ENCODE measurements at regions not wholly inside any gene's neighbourhood (a gene's known extent, or its start where the extent isn't known, plus 50 kb on each side); places are given as distances from the start of the nearest gene placed in this dataset.
"Not testable (repeated sequence)": the region's sequence is repeated elsewhere in the genome, so short reads cannot be mapped to it uniquely, and the experiment has no call there.

GRCh38 chr1:193916452-193916851 lies 730.0 kb upstream of the B3GALT2 start:
- DNase-seq (ENCODE audit: low spot score): no peak

- no peak for DNase-seq (ENCODE audit: low spot score)
These were observed 728.5 kb upstream of the B3GALT2 start for GRCh38 chr1:193914871-193915270.

GRCh38 chr1:193909406-193910082 lies 723.1 kb upstream of the B3GALT2 start:
- DNase-seq (ENCODE audit: low spot score): no peak

- DNase-seq (ENCODE audit: low spot score): no peak
These were observed 719.1 kb upstream of the B3GALT2 start for GRCh38 chr1:193905288-193906085.

- no peak for DNase-seq (ENCODE audit: low spot score)
These were observed 705.4 kb upstream of the B3GALT2 start for GRCh38 chr1:193891788-193892187.

GRCh38 chr1:193890935-193891334 lies 704.5 kb upstream of the B3GALT2 start:
- no peak for DNase-seq (ENCODE audit: low spot score)

- no peak for DNase-seq (ENCODE audit: low spot score)
These were observed 698.6 kb upstream of the B3GALT2 start for GRCh38 chr1:193884848-193885558.

- not testable (repeated sequence) for DNase-seq (ENCODE audit: low spot score)
These were observed 691.5 kb upstream of the B3GALT2 start for GRCh38 chr1:193877920-193878319.

GRCh38 chr1:193868425-193868824 lies 682.0 kb upstream of the B3GALT2 start:
- no peak for DNase-seq (ENCODE audit: low spot score)

- DNase-seq (ENCODE audit: low spot score): no peak
These were observed 669.8 kb upstream of the B3GALT2 start for GRCh38 chr1:193856261-193856660.

- DNase-seq (ENCODE audit: low spot score): no peak
These were observed 664.3 kb upstream of the B3GALT2 start for GRCh38 chr1:193850745-193851144.

GRCh38 chr1:193846876-193847604 lies 660.6 kb upstream of the B3GALT2 start:
- DNase-seq (ENCODE audit: low spot score): no peak

- no peak for DNase-seq (ENCODE audit: low spot score)
These were observed 660.0 kb upstream of the B3GALT2 start for GRCh38 chr1:193846411-193846810.

GRCh38 chr1:193841857-193842256 lies 655.4 kb upstream of the B3GALT2 start:
- no peak for DNase-seq (ENCODE audit: low spot score)

- DNase-seq (ENCODE audit: low spot score): no peak
These were observed 645.1 kb upstream of the B3GALT2 start for GRCh38 chr1:193831465-193831864.

GRCh38 chr1:193827516-193827915 lies 641.1 kb upstream of the B3GALT2 start:
- DNase-seq (ENCODE audit: low spot score): no peak

- DNase-seq (ENCODE audit: low spot score): no peak
These were observed 633.0 kb upstream of the B3GALT2 start for GRCh38 chr1:193819376-193819775.

GRCh38 chr1:193807208-193807607 lies 620.8 kb upstream of the B3GALT2 start:
- no peak for DNase-seq (ENCODE audit: low spot score)

- no peak for DNase-seq (ENCODE audit: low spot score)
These were observed 620.0 kb upstream of the B3GALT2 start for GRCh38 chr1:193806079-193807048.

- peak; percentile 9 for DNase-seq (ENCODE audit: low spot score)
These were observed 613.7 kb upstream of the B3GALT2 start for GRCh38 chr1:193799948-193800690.

All from RKO (cell line).